HEK293 (cell line): ENCODE measurements at regions not wholly inside any gene's neighbourhood (a gene's known extent, or its start where the extent isn't known, plus 50 kb on each side); places are given as distances from the start of the nearest gene placed in this dataset.

ENCODE experiments used
- ATF2 ChIP-seq: fragments of 450-650 bp; formaldehyde crosslinking; IDR thresholded peaks from 2 replicates; pipeline ENCODE4 v1.5.1; 2016; ENCODE audit warnings: missing biosample characterization, missing genetic modification characterization, low read depth
- CTCF ChIP-seq: fragments of 450-650 bp; formaldehyde crosslinking; IDR thresholded peaks from 2 replicates; pipeline ENCODE4 v1.5.1; 2016; ENCODE audit warnings: missing biosample characterization, missing genetic modification characterization
- OVOL3 ChIP-seq: fragments of 450-650 bp; formaldehyde crosslinking; IDR thresholded peaks from 2 replicates; pipeline ENCODE4 v1.5.1; 2016; ENCODE audit warnings: missing biosample characterization, missing genetic modification characterization
- YY1 ChIP-seq: fragments of 450-650 bp; formaldehyde crosslinking; IDR thresholded peaks from 2 replicates; pipeline ENCODE4 v1.5.1; 2018; ENCODE audit warnings: missing biosample characterization, missing genetic modification characterization
- ZBTB7A ChIP-seq: fragments of 450-650 bp; formaldehyde crosslinking; IDR thresholded peaks from 2 replicates; pipeline ENCODE4 v1.5.1; 2016; ENCODE audit warnings: low read depth, missing biosample characterization, missing genetic modification characterization
- ZNF23 ChIP-seq: fragments of 450-650 bp; formaldehyde crosslinking; IDR thresholded peaks from 2 replicates; pipeline ENCODE4 v1.5.1; 2016; ENCODE audit warnings: missing biosample characterization, missing genetic modification characterization, borderline replicate concordance
- ZNF558 ChIP-seq: fragments of 450-650 bp; formaldehyde crosslinking; IDR thresholded peaks from 2 replicates; pipeline ENCODE4 v1.5.1; 2016; ENCODE audit warnings: missing biosample characterization, missing genetic modification characterization
- ZNF654 ChIP-seq: fragments of 450-650 bp; formaldehyde crosslinking; IDR thresholded peaks from 2 replicates; pipeline ENCODE4 v1.5.1; 2016; ENCODE audit warnings: low read depth, missing biosample characterization, missing genetic modification characterization
- ZNF837 ChIP-seq: fragments of 450-650 bp; formaldehyde crosslinking; IDR thresholded peaks from 2 replicates; pipeline ENCODE4 v1.5.1; 2016; ENCODE audit warnings: missing biosample characterization, missing genetic modification characterization
- ZNF843 ChIP-seq: fragments of 450-650 bp; formaldehyde crosslinking; IDR thresholded peaks from 2 replicates; pipeline ENCODE4 v1.5.1; 2016; ENCODE audit warnings: missing biosample characterization, missing genetic modification characterization

DNA sequence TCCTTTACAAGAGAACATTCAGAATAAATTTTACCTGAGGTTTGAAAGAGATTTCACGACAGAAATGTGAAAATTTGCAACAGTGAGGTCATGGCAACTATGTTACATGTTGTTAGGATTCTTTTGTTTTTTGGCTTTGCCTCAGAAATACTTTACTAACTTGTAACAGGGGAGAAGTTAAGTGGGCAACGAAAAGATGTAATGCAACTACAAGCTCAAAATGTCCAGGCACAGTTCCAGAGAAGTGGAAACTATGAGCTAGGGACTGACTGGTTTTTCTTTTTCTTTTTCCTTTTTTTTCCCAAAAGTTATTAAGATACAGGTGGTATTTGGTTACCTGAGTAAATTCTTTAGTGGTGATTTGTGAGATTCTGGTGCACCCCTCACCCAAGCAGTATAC, 111.5 kb upstream of the PPP2R3A start:
- no peak for TF ChIP-seq YY1 (tag by site-specific recombination)
- TF ChIP-seq ATF2 (tag by site-specific recombination): no peak
- no peak for TF ChIP-seq CTCF (tag by site-specific recombination)
- TF ChIP-seq ZNF654 (tag by site-specific recombination): no peak
- TF ChIP-seq ZNF558 (tag by site-specific recombination): no peak
- no peak for TF ChIP-seq OVOL3 (tag by site-specific recombination)
- TF ChIP-seq ZBTB7A (tag by site-specific recombination): no peak
- TF ChIP-seq ZNF843: no peak
- TF ChIP-seq ZNF837: no peak
- no peak for TF ChIP-seq ZNF23 (tag by site-specific recombination)
